GM23338 (cell line): ENCODE measurements at regions not wholly inside any gene's neighbourhood (a gene's known extent, or its start where the extent isn't known, plus 50 kb on each side); places are given as distances from the start of the nearest gene placed in this dataset.

ENCODE experiments used
- REST ChIP-seq: IDR thresholded peaks from one replicate; pipeline ENCODE4 v1.6.1; 2018; ENCODE audit warnings: antibody characterized with exemption; ENCODE audit not compliant: unreplicated experiment
- STAT1 ChIP-seq: IDR thresholded peaks from one replicate; pipeline ENCODE4 v1.6.1; 2016; ENCODE audit warnings: antibody characterized with exemption; ENCODE audit not compliant: unreplicated experiment
- ZNF462 ChIP-seq: fragments of 250-450 bp; sonication (Bioruptor Pico); IDR thresholded peaks from 2 replicates; pipeline ENCODE4 v1.5.0; 2020; ENCODE audit warnings: mild to moderate bottlenecking, moderate library complexity

GRCh38 chr1:21340230-21340945 lies 50.1 kb upstream of the ECE1 start (continued):
- TF ChIP-seq ZNF462 (CRISPR knock-in tag) (no peak), REST (no peak), STAT1 (no peak)
